ENCODE measurements at regions not wholly inside any gene's neighbourhood (a gene's known extent, or its start where the extent isn't known, plus 50 kb on each side); places are given as distances from the start of the nearest gene placed in this dataset.
A peak's percentile ranks its signal among the peaks of the same experiment; 100 is the strongest.

DNA sequence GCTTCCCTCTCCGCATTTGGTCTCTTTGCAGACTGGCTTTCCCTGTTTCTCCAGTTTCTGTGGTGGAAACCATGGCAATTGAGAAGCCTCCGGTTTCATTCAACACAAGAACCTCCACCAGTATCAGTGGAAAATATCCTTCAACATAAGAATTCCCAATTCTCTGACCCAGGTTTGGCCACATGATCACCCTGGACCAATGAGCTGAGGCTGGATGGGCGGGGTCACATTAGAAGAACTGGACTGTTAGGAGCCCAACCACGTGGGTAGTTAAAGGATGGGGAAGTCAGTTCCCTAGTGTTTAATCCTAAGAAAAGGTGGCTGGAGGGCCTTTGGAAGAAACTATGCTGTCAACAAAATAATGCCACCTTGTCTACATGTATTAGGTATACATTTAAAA lies 336.3 kb downstream of the DMRT2 start:
- no peak for DNase-seq (ENCODE audit: low spot score in 2 of 2, unreplicated experiment in 2 of 2)
- Mint-ChIP-seq H3K4me1 (no peaks in the 10 kb centered on the region), H3K27ac (no peak overlapping the region), H3K9me3 (peaks cover 9% of the 10 kb centered on the region), H3K36me3 (no peaks in the 10 kb centered on the region), H3K27me3 (ENCODE audit: low read depth) (peaks cover 7% of the 10 kb centered on the region), H3K4me3 (no peak overlapping the region)
- TF ChIP-seq CTCF (IDR thresholded peaks at IDR 0.05; ENCODE audit: unreplicated experiment): no peak

GRCh38 chr9:1388216-1388615 lies 338.1 kb downstream of the DMRT2 start:
- Mint-ChIP-seq H3K27ac (no peak overlapping the region), H3K27me3 (ENCODE audit: low read depth) (peaks cover 10% of the 10 kb centered on the region), H3K9me3 (peaks cover 8% of the 10 kb centered on the region), H3K36me3 (no peaks in the 10 kb centered on the region), H3K4me1 (no peaks in the 10 kb centered on the region), H3K4me3 (no peak overlapping the region)
- DNase-seq (ENCODE audit: low spot score in 2 of 2, unreplicated experiment in 2 of 2): no peak
- TF ChIP-seq CTCF (IDR thresholded peaks at IDR 0.05; ENCODE audit: unreplicated experiment): no peak

DNA sequence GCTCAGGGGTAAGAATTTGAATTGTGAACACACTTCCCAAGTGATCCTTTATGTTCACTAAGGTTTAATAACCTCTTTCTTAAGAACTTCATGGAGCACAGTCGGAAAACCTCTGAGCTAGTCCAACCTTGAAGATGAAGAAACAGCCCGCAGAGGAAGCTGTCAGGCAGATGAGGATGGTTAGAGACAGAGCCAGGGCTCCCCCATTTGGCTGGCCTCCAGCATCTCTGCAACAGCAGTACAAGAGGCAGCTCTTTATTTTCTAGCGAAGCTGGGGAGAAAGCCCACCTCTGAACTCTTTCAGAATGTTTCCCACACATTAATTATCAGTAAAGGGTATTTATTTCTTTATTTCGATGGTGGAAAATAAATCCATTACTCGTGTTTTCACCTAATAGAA lies 350.8 kb downstream of the DMRT2 start:
- H3K27ac Mint-ChIP-seq: no peak overlapping the region
- peaks cover 22% of the 10 kb centered on the region for H3K9me3 Mint-ChIP-seq
- H3K4me1 Mint-ChIP-seq: no peaks in the 10 kb centered on the region
- peaks cover 19% of the 10 kb centered on the region for H3K27me3 Mint-ChIP-seq (ENCODE audit: low read depth)
- peak; percentile 26 to 42 for DNase-seq (ENCODE audit: low spot score in 2 of 2, unreplicated experiment in 2 of 2)
- H3K4me3 Mint-ChIP-seq: no peak overlapping the region
- no peaks in the 10 kb centered on the region for H3K36me3 Mint-ChIP-seq
- TF ChIP-seq CTCF (IDR thresholded peaks at IDR 0.05; ENCODE audit: unreplicated experiment): no peak

- Mint-ChIP-seq H3K27me3 (ENCODE audit: low read depth) (peaks cover 15% of the 10 kb centered on the region), H3K36me3 (no peaks in the 10 kb centered on the region), H3K4me3 (no peak overlapping the region), H3K4me1 (no peaks in the 10 kb centered on the region), H3K9me3 (no peaks in the 10 kb centered on the region), H3K27ac (no peak overlapping the region)
- no peak for TF ChIP-seq CTCF (IDR thresholded peaks at IDR 0.05; ENCODE audit: unreplicated experiment)
- no peak for DNase-seq (ENCODE audit: low spot score in 2 of 2, unreplicated experiment in 2 of 2)
These were observed 354.8 kb downstream of the DMRT2 start for GRCh38 chr9:1404940-1405339.

GRCh38 chr9:1411826-1412225 lies 361.7 kb downstream of the DMRT2 start:
- Mint-ChIP-seq H3K27ac (no peak overlapping the region), H3K4me3 (no peak overlapping the region), H3K36me3 (no peaks in the 10 kb centered on the region), H3K9me3 (peaks cover 11% of the 10 kb centered on the region), H3K4me1 (no peaks in the 10 kb centered on the region), H3K27me3 (ENCODE audit: low read depth) (peaks cover 17% of the 10 kb centered on the region)
- DNase-seq (ENCODE audit: low spot score in 2 of 2, unreplicated experiment in 2 of 2): no peak
- no peak for TF ChIP-seq CTCF (IDR thresholded peaks at IDR 0.05; ENCODE audit: unreplicated experiment)

DNA sequence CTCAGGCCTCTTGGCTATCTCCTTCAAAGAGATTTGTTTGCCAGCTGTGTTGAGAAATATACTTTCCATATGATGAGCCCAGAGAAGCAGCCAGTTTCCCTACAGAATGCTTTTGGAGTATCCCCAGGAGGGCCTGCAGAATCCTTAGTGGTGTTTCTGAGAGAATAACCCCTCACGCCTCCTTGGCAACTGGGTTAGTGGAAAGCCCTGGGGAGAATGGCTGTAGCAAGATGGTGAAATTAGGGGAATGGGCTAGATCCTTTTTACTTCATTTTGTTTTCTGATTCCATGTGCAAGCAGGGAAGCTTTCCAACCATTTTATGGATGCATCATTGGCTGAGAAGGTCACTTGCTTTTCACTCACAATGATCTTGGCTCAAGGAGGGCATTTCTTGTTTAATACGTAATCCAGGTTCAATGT lies 364.6 kb downstream of the DMRT2 start:
- H3K27ac Mint-ChIP-seq: no peak overlapping the region
- H3K4me1 Mint-ChIP-seq: no peaks in the 10 kb centered on the region
- DNase-seq (ENCODE audit: low spot score in 2 of 2, unreplicated experiment in 2 of 2): no peak
- TF ChIP-seq CTCF (IDR thresholded peaks at IDR 0.05; ENCODE audit: unreplicated experiment): no peak
- no peak overlapping the region for H3K4me3 Mint-ChIP-seq
- H3K9me3 Mint-ChIP-seq: peaks cover 17% of the 10 kb centered on the region
- no peaks in the 10 kb centered on the region for H3K36me3 Mint-ChIP-seq
- peaks cover 21% of the 10 kb centered on the region for H3K27me3 Mint-ChIP-seq (ENCODE audit: low read depth)

All from mesothelial cell of epicardium (in vitro differentiated cells).